GM21723 (cell line): ENCODE measurements at regions not wholly inside any gene's neighbourhood (a gene's known extent, or its start where the extent isn't known, plus 50 kb on each side); places are given as distances from the start of the nearest gene placed in this dataset.
"Not testable (repeated sequence)": the region's sequence is repeated elsewhere in the genome, so short reads cannot be mapped to it uniquely, and the experiment has no call there.

Experiments used
- ATAC-seq: cut with Tn5 transposase; IDR thresholded peaks from one replicate; pipeline ENCODE4 v1.9.1; 2021; ENCODE audit warnings: mild to moderate bottlenecking, moderate library complexity; ENCODE audit not compliant: unreplicated experiment

DNA sequence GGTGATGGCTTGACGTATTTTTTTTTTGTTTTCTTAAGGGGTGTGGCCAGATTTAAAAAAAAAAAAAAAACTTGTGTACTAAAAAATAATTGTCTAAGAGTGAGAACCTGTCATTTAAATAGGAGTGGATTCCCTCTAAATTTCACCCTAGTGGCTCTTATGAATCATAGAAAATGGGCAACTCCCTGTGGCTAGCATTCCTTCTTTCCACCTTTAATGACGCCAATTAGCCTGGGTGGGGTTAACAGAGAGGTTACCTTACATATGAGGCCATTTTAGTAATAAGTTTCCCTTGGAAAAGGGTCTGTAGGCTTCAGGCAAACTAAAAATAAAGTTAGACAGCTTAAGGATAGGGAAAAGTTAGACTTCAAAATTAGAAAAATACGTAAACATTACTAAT lies 223.5 kb upstream of the FAM241A start:
- no peak for ATAC-seq

DNA sequence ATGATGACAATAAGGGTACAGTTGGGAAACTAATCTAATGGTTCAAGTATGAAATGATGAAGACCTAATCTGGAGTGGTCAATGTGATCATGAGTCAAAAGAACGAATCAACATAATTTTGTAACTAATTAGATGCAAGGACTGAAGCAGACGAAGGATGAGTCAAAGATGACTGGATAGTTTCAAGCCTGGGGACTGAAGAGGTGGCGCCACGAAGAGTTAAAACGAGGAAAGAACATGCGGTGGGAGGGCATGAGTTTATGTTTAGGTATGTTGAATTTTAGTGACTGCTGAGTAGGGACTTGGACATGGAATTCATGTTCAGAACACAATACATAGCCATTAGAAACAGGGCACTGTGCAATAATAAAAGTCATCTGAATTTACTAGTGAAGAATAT lies 221.5 kb upstream of the FAM241A start:
- ATAC-seq: no peak

DNA sequence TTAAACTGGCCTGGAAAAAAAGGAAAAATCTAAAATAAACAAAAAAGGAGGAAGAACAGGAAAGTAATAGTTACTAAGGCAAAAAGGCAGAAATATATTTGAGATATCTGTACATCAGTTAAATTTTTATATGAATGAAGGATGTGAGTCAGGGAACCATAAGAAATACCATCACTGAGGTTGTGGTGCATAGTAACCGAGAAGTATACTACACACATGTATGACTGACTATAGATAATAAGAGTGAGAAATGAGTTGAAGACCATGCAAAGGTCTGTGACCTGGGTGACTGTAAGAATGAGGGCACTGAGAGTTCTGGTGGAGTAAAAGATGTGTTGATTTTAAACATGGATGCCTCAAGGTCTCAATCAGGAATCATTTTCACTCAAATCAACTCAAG lies 220.6 kb upstream of the FAM241A start:
- ATAC-seq: no peak

DNA sequence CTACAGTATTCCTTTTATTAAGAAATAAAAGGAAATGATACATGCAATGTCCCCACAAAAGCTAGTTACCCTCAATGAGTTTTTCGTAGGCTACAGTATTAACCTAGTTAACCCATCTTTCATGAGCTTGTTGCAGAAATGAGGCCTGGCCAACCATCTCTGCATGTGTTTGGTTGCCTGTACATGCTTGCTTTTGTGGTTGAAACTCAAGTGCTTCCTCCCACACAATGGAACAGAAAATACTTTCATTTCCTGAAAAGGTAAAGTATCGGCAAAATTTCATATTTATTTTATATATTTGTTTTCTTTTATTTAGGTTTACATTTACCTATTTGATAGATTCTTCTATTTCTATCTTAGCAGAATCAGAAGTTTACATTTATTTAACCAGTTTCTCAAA lies 214.6 kb upstream of the FAM241A start:
- ATAC-seq: peak; percentile 99

DNA sequence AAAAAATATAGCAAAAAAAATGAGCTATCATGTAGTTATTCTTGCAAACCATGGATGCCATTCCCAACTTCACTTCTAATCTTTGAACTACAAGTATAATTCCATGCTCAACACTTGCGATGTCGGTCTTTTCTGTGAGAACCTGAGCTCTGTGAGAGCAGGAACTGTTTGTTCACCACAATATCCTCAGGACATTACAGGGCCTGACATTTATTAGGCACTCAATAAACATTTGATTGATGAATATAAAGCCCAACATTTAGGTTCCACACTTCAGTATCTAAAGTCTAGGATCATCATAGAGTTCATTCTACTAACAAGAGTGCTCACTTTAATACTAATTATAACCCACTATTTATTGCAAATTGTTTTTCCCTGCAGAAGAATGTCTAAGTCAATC lies 211.6 kb upstream of the FAM241A start:
- ATAC-seq: no peak

DNA sequence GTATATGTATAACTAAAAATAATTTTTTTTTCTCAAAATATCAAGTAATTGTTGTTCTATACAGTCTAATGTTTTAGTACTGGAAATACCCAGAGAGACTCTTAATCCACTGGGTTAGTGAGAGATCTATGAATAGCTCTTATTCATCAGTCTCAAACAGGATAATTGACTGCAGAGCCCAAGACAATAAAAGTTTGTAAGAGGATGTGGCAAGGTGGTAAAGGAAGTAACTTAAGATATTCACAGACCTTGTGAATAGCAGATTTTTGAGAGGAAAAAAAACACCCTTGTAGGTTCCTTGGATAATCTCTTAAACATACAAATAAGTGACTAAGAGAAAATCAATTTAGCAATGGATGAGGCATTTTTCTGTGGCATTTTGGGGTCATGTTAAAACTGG lies 210.9 kb upstream of the FAM241A start:
- ATAC-seq: no peak

DNA sequence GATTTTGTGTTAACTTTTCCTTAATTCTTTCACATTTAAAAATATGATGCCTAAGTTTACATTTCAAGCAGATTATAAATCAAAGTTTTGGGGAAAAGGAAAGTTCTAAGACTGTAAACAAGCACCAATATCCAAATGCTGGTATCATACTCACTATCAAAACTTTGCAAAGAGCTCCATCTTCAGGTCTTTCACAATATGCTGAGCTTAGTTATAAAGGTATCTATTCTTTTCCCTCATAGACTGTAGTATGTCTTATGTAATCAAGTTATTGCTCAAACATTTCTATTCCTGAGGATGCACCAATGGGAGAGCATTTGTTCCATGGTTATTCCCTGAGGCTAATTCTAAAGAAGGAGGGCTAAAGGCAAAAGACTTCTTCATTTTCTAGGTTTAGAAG lies 207.9 kb upstream of the FAM241A start:
- peak; percentile 77 for ATAC-seq

DNA sequence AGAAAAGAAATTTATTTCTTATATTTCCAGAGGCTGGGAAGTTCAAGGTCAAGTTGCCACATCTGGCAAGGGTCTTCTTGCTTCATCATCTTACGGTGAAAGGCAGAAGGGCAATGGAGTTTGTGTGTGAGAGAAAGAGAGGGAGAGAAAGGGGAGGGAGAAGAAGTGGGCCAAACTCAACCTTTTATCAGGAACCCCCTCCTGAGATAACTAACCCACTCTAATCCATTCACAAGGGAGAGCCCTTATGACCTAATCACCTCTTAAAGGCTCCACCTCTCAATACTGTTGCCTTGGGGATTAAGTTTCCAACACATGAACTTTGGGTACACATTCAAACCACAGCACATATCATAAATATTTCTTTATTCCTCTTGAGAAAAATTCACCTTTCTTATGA lies 203.3 kb upstream of the FAM241A start:
- ATAC-seq: no peak

DNA sequence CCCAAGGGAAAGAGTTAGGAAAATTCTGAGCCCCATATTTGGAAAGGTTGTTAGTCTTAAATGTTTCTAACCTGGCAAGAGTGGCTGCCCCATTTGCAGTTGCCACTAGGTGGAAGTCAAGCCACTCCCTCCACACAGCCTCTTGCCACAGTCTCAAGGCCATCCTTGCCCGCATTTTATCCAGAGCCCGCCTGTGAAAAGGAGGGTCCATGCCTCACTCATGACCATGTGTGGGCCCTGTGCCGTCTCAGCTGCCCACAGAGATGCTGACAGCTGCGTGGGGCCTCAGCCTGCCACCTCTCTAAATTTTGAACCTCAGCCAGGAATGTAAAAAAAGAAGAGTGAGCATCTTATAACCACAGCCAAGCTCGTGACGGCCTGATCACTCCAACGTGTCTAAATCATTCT lies 201.5 kb upstream of the FAM241A start:
- peak; percentile 71 for ATAC-seq

DNA sequence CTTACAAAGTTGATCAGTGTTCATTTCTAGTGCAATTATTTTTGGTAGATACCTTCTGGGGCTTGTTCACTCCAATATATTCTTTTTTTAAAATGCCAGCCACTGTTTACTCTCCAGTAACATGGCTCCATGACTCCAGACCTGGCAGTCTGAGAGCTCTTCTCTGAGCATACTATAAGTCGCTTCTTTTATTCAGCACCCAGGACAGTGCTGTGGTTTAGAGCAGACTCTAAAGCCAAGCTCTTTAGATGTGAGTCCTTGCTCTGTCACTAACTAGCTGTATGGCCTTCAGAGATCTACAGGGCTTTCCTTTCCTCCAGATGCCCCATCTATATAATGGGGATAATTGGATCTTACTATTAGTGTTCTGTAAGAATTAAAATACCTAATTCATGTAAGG lies 200.2 kb upstream of the FAM241A start:
- no peak for ATAC-seq

DNA sequence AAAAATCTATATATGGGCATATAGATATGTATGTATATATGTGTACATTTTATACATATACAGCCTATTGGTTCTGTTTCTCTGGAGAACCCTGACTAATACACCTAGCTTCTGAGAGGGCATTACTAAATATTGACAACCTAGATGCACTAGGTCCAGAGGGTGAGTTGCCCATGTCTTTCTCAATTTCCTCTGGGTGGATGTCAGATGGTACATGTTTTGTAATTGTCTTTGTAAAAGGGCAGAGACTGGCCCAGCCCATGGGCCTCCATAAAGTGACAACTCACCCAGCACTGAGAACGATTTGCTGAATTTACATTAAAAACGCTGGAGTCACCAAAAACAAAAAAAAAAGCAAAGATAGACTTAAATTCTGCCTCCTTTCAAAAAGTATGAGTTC lies 198.5 kb upstream of the FAM241A start:
- no peak for ATAC-seq

DNA sequence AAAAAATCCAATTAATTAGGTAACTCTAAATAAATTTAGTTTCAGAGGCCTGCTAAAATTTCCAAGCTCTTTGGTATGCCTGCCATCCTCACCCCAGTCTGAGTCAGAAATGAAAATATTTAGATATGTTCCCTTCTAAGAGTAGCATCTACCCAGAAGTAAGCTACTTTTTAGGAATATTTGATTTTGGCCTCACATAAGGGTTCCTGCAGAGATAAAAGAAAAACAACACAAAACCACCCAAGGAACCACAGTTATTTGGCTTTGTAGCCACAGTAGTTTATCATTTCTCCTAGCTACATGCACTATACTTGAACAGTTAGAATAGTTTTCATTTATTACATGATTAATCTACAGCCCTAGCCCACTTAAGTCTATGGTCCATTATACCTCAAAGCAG lies 192.6 kb upstream of the FAM241A start:
- no peak for ATAC-seq

DNA sequence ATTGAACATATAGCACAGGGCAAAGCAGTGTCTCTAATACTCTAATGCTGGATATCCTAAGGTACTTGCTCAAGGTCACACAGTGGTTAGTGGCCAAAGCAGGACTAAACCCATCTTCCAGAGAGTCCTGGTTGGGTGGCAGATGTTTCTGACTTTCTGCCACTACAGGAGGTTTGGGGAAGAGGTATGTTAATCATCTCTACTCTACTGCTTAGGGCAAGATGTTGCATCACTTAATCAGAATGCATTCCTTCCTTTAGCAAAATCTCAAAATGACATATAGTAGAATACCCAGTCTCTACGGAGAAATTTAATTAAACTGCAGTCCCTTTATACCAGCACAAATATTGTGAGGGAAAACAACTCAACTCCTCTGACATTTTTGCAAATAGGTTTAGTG lies 190.7 kb upstream of the FAM241A start:
- ATAC-seq: no peak

DNA sequence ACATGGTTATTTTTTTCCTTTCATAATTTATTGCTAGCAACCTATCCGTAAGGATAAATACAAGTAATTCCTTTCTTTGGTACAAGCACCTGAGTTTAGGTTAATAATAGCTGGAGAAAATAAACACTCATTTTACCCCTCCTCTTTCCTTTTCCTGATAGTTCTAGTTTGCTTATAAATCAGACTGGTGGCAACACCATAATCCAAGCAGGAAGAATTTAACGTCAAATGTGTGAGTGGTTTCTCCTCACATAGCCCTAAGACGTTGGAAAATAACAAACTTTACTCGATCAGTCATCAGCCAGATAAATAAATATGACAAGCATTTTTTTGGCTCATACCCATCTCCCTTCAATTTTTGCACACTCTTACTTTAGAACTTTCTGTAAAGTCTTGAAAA lies 190.3 kb upstream of the FAM241A start:
- no peak for ATAC-seq

DNA sequence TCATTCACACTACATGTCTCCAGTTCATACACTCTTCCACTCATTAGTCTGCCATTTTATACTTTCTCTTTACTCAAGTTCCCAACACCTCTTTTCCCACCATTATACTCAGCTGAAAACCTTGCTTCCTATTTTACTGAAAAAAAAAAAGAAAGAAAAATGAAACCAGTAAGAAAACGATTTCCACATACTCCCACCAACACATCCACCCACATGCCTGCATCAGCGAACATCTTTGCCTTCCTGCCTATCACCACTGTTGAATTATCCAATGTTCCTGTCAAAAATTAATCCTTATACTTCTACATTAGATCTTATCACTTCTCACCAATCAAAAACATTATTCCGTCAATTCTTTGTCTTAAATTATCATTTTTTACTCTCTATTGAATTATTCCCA lies 188.1 kb upstream of the FAM241A start:
- ATAC-seq: no peak

DNA sequence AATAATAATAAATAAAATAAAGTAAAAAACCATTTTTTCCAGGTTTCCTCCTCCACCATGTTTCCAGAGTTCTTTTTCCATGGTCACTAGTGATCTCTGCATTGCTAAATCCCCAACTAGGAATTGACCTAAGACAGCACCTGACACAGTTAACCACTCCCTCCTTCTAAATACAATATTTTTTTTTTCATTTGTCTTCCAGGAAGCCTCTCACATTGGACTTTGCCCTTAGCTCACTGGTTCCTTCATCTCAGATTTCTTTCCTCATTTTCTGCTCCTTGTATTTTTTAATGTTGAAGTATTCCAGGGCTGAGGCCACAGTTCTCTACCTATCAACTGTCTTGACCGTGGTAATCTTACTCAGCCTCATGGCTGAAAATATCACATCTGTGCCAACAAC lies 187.3 kb upstream of the FAM241A start:
- no peak for ATAC-seq

DNA sequence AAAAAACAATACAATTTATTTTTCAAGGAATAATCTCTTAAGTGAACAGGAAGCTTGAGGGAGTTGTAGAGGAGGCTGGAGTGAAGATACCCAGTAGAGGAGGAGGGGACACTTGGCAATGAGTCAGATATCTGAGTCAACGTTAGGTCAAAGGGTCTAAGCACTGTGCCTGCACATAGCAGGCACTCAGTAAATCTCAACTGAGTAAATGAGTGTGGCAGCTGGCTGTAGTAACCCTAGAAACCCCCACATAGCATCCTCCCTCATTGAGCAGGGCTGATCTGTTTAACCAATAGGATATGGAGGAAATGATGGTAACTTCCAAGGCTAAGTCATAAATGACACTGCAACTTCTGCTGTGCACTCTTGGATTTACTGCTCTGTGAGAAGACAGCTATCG lies 186.0 kb upstream of the FAM241A start:
- ATAC-seq: no peak

DNA sequence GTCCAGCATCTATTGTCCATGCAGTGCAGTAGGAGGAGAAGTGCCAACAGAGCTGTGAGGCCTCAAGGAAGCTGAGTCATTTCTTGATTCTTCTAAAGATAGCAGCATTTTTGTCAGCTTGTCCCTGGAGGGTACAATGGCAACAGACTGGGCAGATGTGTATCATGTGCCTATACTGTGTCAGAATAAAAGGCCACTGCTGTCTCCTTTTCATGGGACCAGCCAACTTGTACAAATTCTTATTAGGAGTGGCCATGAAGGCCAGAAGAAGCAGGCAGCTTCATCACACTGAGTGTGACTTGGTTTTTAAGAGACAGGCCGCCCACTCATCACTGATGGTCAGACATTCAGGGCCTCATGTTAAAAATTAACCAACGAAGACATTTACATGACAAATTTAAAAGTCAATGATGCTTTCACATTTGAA lies 185.0 kb upstream of the FAM241A start:
- peak; percentile 91 for ATAC-seq

DNA sequence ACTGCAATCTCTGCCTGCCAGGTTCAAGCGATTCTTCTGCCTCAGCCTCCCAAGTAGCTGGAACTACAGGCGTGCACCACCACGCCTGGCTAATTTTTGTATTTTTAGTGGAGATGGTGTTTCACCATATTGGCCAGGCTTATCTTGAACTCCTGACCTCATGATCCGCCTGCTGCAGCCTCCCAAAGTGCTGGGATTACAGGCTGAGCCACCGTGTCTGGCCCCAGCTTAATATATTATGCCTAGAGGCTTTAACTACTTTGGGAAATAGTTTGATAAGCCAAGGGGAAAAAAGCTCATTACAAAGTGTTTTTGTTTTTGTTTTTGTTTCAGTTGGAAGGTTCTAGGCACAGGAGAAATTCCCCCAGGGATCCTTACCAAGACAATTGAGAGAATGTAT lies 184.2 kb upstream of the FAM241A start:
- ATAC-seq: not testable (repeated sequence)

DNA sequence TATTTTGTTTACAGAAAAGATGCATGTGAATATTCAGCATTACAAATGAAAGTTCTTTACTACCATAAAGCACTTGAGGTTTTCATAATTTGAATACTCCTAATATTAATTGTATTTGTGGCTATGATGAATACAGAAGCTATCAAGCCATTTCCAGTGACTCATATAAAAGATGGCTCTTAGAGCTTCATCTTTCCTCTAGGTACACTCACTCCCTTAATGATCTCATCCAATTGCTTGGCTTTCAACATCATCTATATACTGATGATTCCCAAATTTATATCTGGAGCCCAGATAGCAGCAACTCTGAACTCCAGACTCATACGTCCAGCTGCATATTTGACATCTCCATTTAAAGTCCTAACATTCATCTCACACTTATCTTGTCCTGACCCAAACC lies 183.4 kb upstream of the FAM241A start:
- ATAC-seq: no peak

DNA sequence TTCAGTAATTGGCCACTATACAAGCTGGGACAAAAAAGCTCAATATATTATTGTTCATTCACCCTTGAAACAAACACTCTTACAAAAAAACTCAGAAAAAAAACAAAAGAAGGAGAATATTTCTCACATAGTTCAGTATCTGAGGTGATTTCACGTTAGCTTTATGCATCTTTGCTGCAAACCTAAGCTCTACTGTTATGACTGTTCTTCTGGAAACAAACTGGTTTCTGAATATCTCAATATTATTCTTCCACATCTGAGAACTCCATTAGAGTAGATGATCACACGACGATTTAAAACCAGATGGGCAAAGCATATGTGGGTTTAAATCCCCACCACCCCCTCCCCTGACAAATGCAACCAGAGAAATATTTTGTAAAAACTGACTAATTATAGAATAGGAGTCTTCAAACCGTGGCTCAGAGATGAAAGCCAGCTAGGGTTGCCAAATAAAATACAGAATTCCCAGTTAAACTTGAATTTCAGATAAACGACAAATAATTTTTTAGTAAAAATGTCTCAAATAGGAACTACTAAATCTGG lies 182.0 kb upstream of the FAM241A start:
- no peak for ATAC-seq

DNA sequence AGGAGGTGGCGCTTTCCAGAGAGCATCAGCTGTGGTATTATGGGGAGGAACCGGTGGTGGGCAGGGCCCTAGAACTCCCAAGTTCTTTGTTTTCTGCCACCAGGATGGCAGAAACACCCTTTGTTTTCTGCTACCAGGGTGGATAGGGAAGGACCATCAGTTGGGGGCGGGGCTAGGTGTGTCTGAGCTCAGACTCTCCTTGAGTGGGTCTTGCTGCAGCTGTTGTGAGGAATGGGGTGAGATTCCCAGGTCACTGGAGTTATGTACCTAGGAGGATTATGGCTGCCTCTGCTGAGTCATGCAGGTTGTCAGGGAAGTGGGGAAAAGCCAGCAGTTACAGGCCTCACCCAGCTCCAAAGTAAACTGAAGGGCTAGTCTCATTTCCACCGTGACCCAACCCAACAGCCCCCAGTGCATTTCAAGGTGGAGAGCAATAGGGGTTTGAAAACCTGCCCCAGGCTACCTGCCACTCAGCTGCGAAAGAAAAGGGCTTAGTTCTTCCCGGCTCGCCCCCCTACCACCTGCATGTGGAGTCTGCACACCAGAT lies 167.8 kb upstream of the FAM241A start:
- no peak for ATAC-seq

DNA sequence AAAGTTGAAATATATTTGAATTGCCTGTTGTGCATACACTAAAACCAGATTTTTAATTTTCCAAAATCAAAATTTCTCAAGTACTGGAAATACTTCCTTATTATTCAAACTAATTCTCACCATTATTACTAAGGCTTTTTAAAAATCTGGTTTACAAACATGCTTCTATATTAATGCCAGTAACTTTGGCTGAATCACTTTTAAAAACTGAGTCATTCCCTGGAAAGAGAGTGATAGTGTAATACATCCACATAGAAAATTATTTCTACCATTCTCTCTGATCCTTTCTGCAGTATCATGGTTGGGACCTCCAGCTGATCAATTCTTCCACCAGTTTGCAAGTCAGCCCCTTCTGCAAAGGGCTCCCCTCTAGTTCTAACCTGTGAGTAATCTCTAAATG lies 165.3 kb upstream of the FAM241A start:
- ATAC-seq: no peak
